ENCODE measurements at regions not wholly inside any gene's neighbourhood (a gene's known extent, or its start where the extent isn't known, plus 50 kb on each side); places are given as distances from the start of the nearest gene placed in this dataset.

DNA sequence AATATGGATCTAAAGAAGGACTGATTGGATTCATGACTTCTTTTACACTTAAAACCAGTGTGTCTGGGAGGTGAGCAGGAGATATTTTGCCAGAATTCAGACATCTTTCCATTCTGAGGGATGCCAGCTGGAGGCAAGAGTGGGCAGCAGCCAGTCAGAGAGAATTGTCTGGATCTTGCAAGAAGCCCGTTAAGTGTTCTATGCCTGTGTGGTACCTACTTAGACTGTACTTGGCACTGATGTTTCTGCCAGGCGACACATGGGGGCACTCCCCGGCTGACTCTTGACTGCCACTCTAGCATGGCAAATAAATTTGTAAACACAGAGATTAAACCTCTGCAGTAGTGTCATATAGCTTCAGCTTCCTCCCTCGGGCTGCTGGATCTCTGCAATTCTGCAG lies 247.7 kb downstream of the UTP18 start:
- TF ChIP-seq, protein P1, sequence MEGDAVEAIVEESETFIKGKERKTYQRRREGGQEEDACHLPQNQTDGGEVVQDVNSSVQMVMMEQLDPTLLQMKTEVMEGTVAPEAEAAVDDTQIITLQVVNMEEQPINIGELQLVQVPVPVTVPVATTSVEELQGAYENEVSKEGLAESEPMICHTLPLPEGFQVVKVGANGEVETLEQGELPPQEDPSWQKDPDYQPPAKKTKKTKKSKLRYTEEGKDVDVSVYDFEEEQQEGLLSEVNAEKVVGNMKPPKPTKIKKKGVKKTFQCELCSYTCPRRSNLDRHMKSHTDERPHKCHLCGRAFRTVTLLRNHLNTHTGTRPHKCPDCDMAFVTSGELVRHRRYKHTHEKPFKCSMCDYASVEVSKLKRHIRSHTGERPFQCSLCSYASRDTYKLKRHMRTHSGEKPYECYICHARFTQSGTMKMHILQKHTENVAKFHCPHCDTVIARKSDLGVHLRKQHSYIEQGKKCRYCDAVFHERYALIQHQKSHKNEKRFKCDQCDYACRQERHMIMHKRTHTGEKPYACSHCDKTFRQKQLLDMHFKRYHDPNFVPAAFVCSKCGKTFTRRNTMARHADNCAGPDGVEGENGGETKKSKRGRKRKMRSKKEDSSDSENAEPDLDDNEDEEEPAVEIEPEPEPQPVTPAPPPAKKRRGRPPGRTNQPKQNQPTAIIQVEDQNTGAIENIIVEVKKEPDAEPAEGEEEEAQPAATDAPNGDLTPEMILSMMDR (IDR thresholded peaks at IDR 0.05; ENCODE audit: unreplicated experiment), result no peak
- Mint-ChIP-seq H3K4me3 (ENCODE audit: low read depth) (no peak overlapping the region), H3K4me1 (ENCODE audit: low read depth) (no peaks in the 10 kb centered on the region), H3K27ac (no peak overlapping the region), H3K9me3 (ENCODE audit: low read depth) (no peaks in the 10 kb centered on the region), H3K36me3 (ENCODE audit: insufficient read depth) (no peaks in the 10 kb centered on the region), H3K27me3 (peaks cover 25% of the 10 kb centered on the region)
- DNase-seq (ENCODE audit: low spot score, unreplicated experiment), result no peak

- Mint-ChIP-seq H3K4me3 (ENCODE audit: low read depth) (no peak overlapping the region), H3K36me3 (ENCODE audit: insufficient read depth) (no peaks in the 10 kb centered on the region), H3K9me3 (ENCODE audit: low read depth) (peaks cover 2% of the 10 kb centered on the region), H3K27ac (no peak overlapping the region), H3K27me3 (peaks cover 8% of the 10 kb centered on the region), H3K4me1 (ENCODE audit: low read depth) (no peaks in the 10 kb centered on the region)
- no peak for DNase-seq (ENCODE audit: low spot score, unreplicated experiment)
- TF ChIP-seq, protein P1 (IDR thresholded peaks at IDR 0.05; ENCODE audit: unreplicated experiment), result no peak
Observed at GRCh38 chr17:51510940-51511339, 250.6 kb downstream of the UTP18 start.

GRCh38 chr17:51512220-51512907 lies 252.0 kb downstream of the UTP18 start:
- no peak overlapping the region for H3K27ac Mint-ChIP-seq
- no peaks in the 10 kb centered on the region for H3K4me1 Mint-ChIP-seq (ENCODE audit: low read depth)
- H3K9me3 Mint-ChIP-seq (ENCODE audit: low read depth), result peaks cover 2% of the 10 kb centered on the region
- no peak overlapping the region for H3K4me3 Mint-ChIP-seq (ENCODE audit: low read depth)
- peaks cover 5% of the 10 kb centered on the region for H3K27me3 Mint-ChIP-seq
- DNase-seq (ENCODE audit: low spot score, unreplicated experiment), result no peak
- TF ChIP-seq, protein P1 (IDR thresholded peaks at IDR 0.05; ENCODE audit: unreplicated experiment), result no peak
- no peaks in the 10 kb centered on the region for H3K36me3 Mint-ChIP-seq (ENCODE audit: insufficient read depth)

DNA sequence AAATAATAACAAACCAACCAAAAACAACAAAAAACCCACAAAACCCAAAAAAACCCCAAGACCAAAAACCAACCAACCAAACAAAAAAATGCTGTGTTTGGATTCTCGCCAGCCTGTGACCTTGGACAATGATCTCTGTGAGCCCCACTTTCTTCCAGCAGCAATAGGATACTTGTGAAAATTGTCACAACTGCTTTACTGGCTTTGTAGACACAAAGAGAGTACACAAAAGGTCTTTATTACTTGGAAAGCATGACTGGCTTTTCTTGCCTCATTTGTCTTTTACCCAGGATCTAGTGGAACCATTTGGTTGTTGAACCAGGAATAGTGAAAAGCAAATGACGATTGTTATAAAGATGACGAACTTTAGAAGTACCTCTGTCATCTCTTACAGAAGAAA lies 256.6 kb downstream of the UTP18 start:
- TF ChIP-seq, protein P1 (IDR thresholded peaks at IDR 0.05; ENCODE audit: unreplicated experiment), result no peak
- peaks cover 8% of the 10 kb centered on the region for H3K27me3 Mint-ChIP-seq
- H3K9me3 Mint-ChIP-seq (ENCODE audit: low read depth), result peaks cover 2% of the 10 kb centered on the region
- H3K4me3 Mint-ChIP-seq (ENCODE audit: low read depth), result no peak overlapping the region
- DNase-seq (ENCODE audit: low spot score, unreplicated experiment), result no peak
- no peak overlapping the region for H3K27ac Mint-ChIP-seq
- H3K36me3 Mint-ChIP-seq (ENCODE audit: insufficient read depth), result no peaks in the 10 kb centered on the region
- no peaks in the 10 kb centered on the region for H3K4me1 Mint-ChIP-seq (ENCODE audit: low read depth)

- DNase-seq (ENCODE audit: low spot score, unreplicated experiment), result no peak
- Mint-ChIP-seq H3K36me3 (ENCODE audit: insufficient read depth) (no peaks in the 10 kb centered on the region), H3K27me3 (peaks cover 12% of the 10 kb centered on the region), H3K4me1 (ENCODE audit: low read depth) (no peaks in the 10 kb centered on the region), H3K27ac (no peak overlapping the region), H3K4me3 (ENCODE audit: low read depth) (no peak overlapping the region), H3K9me3 (ENCODE audit: low read depth) (no peaks in the 10 kb centered on the region)
- TF ChIP-seq, protein P1 (IDR thresholded peaks at IDR 0.05; ENCODE audit: unreplicated experiment), result no peak
Observed at GRCh38 chr17:51524524-51524923, 264.2 kb downstream of the UTP18 start.
